Lung (tissue), 11 donors: ENCODE measurements at regions not wholly inside any gene's neighbourhood (a gene's known extent, or its start where the extent isn't known, plus 50 kb on each side); places are given as distances from the start of the nearest gene placed in this dataset.

Experiments used
- ATAC-seq: fragments of 200-7000 bp; cut with Tn5 transposase; one replicate; pipeline ENCODE4 v1.9.1; 2020; ENCODE audit warnings: moderate number of reproducible peaks; ENCODE audit not compliant: insufficient read depth, low FRiP score
- DNase-seq, 3 donors: peaks; one replicate each; pipeline ENCODE4 v3.0.0-alpha.2; 2013 to 2017
- H3K27ac ChIP-seq, 2 donors: one replicate each; pipeline ENCODE4 v1.5.1; 2013; ENCODE audit warnings: mild to moderate bottlenecking in 2 of 2, moderate library complexity in 2 of 2, control low read depth in 1 of 2, inconsistent platforms in 1 of 2, low read depth in 1 of 2, low read length in 1 of 2
- H3K27me3 ChIP-seq, 3 donors: one replicate each; pipeline ENCODE4 v1.5.1; 2013; ENCODE audit warnings: low read length in 2 of 3; ENCODE audit not compliant: control insufficient read depth in 3 of 3, insufficient read depth in 3 of 3
- H3K36me3 ChIP-seq, 4 donors: one replicate each; pipeline ENCODE4 v1.5.1; 2013; ENCODE audit warnings: low read length in 4 of 4, mild to moderate bottlenecking in 1 of 4, moderate library complexity in 1 of 4; ENCODE audit not compliant: control insufficient read depth in 4 of 4, insufficient read depth in 4 of 4
- H3K4me1 ChIP-seq, 5 donors: one replicate each; pipeline ENCODE4 v1.5.1; 2013; ENCODE audit warnings: low read length in 5 of 5, mild to moderate bottlenecking in 2 of 5, moderate library complexity in 1 of 5; ENCODE audit not compliant: control insufficient read depth in 5 of 5, insufficient read depth in 5 of 5
- H3K4me3 ChIP-seq: one replicate; pipeline ENCODE4 v1.5.1; 2013; ENCODE audit warnings: mild to moderate bottlenecking, control low read depth, moderate library complexity
- H3K9ac ChIP-seq, 2 donors: one replicate each; pipeline ENCODE4 v1.5.1; 2013; ENCODE audit warnings: low read length in 2 of 2, control low read depth in 1 of 2; ENCODE audit not compliant: insufficient read depth in 1 of 2
- H3K9me3 ChIP-seq, 4 donors: one replicate each; pipeline ENCODE4 v1.5.1; 2013; ENCODE audit warnings: low read length in 3 of 4, mild to moderate bottlenecking in 1 of 4, moderate library complexity in 1 of 4; ENCODE audit not compliant: control insufficient read depth in 4 of 4, insufficient read depth in 3 of 4
- CTCF ChIP-seq: IDR thresholded peaks from 2 replicates; pipeline ENCODE4 v1.5.1; 2012; ENCODE audit warnings: mild to moderate bottlenecking; ENCODE audit errors: control extremely low read depth, extremely low read depth
- WGBS, 2 donors: extraction: QIAGEN DNeasy Blood & Tissue Kit; methylation state at CpG; one replicate each; pipeline ENCODE4 v1.1.7; 2013; 5-methylcytosine and 5-hydroxymethylcytosine counted together
- donor health status: control.
- donor health status: control.
- donor health status: Bipolar disorder and iron deficiency.
- donor health status: healthy.
- donor health status: DM: yes; HTN: yes; CAD: no.

- no peaks in the 10 kb centered on the region for H3K4me1 ChIP-seq
- 75 to 93% methylated on average over 3 of the region's 3 CpGs for WGBS, 2 donors
- H3K27me3 ChIP-seq = no peaks in the 10 kb centered on the region
- no peak overlapping the region for H3K27ac ChIP-seq
- TF ChIP-seq CTCF = no peak
- no peaks in the 10 kb centered on the region for H3K9me3 ChIP-seq
- no peak overlapping the region for H3K4me3 ChIP-seq
- DNase-seq = no peak
- ATAC-seq = no peak
- no peaks in the 10 kb centered on the region for H3K36me3 ChIP-seq
- H3K9ac ChIP-seq = no peak overlapping the region
Observed at GRCh38 chr1:243950166-243950565, 100.1 kb upstream of the AKT3 start.

- WGBS, 2 donors = 63 to 68% methylated on average over 8 of the region's 8 CpGs
Observed at GRCh38 chr1:243946946-243947345, 96.9 kb upstream of the AKT3 start.

GRCh38 chr1:243946253-243946652 is 96.2 kb upstream of the AKT3 start:
- Histone ChIP-seq H3K27ac (no peak overlapping the region), H3K4me1 (peaks cover 0 to 2% (median 0%) of the 10 kb centered on the region in 5 donors), H3K36me3 (no peaks in the 10 kb centered on the region), H3K27me3 (peaks cover 0 to 2% (median 0%) of the 10 kb centered on the region in 3 donors), H3K9me3 (no peaks in the 10 kb centered on the region), H3K4me3 (no peak overlapping the region), H3K9ac (no peak overlapping the region)
- ATAC-seq (no peak), DNase-seq (no peak)
- no peak for TF ChIP-seq CTCF
- 61 to 76% methylated on average over 7 of the region's 7 CpGs for WGBS, 2 donors

More at GRCh38 chr1:243946946-243947345, 96.9 kb upstream of the AKT3 start:
- Histone ChIP-seq H3K9me3 (no peaks in the 10 kb centered on the region), H3K4me1 (peaks cover 0 to 2% (median 0%) of the 10 kb centered on the region in 5 donors), H3K27me3 (peaks cover 0 to 2% (median 0%) of the 10 kb centered on the region in 3 donors), H3K27ac (no peak overlapping the region), H3K9ac (no peak overlapping the region), H3K4me3 (no peak overlapping the region), H3K36me3 (no peaks in the 10 kb centered on the region)
- DNase-seq (no peak), ATAC-seq (no peak)
- TF ChIP-seq CTCF = no peak

DNA sequence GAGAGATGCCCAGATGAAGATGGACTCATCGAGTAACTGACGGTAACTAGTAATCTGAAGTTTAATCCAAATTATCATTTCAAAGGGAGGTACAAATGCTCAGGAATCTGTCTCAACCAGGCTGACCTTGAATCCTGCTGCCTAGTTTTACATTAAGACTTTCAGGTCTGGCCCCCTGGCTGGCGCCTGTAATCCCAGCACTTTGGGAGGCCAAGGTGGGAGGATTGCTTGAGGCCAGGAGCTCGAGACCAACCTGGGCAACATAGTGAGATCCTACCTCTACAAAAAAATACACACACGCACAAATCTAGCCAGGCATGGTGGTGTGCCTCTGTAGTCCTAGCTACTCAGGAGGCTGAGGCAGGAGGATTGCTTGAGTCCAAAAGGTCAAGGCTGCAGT is 95.7 kb upstream of the AKT3 start:
- TF ChIP-seq CTCF = no peak

More for the DNA sequence above, 95.7 kb upstream of the AKT3 start:
- Histone ChIP-seq H3K9ac (no peak overlapping the region), H3K36me3 (no peaks in the 10 kb centered on the region), H3K9me3 (no peaks in the 10 kb centered on the region), H3K4me3 (no peak overlapping the region), H3K27me3 (peaks cover 0 to 4% (median 0%) of the 10 kb centered on the region in 3 donors), H3K4me1 (peaks cover 0 to 2% (median 0%) of the 10 kb centered on the region in 5 donors), H3K27ac (no peak overlapping the region)
- 92 to 94% methylated on average over 5 of the region's 5 CpGs for WGBS, 2 donors
- DNase-seq (no peak), ATAC-seq (no peak)
